ENCODE measurements at regions not wholly inside any gene's neighbourhood (a gene's known extent, or its start where the extent isn't known, plus 50 kb on each side); places are given as distances from the start of the nearest gene placed in this dataset.

- TF ChIP-seq CTCF (conservative IDR thresholded peaks at IDR 0.05), result no peak
- no peak overlapping the region for H3K27ac Mint-ChIP-seq
- DNase-seq (ENCODE audit: extremely low spot score, unreplicated experiment), result no peak
- H3K9me3 Mint-ChIP-seq, result no peaks in the 10 kb centered on the region
- H3K4me1 Mint-ChIP-seq (ENCODE audit: unreplicated experiment), result no peaks in the 10 kb centered on the region
- no peaks in the 10 kb centered on the region for H3K27me3 Mint-ChIP-seq
- H3K4me3 Mint-ChIP-seq, result no peak overlapping the region
- H3K36me3 Mint-ChIP-seq, result no peaks in the 10 kb centered on the region
These were observed 170.5 kb downstream of the NAA11 start for GRCh38 chr4:79155336-79155735.

DNA sequence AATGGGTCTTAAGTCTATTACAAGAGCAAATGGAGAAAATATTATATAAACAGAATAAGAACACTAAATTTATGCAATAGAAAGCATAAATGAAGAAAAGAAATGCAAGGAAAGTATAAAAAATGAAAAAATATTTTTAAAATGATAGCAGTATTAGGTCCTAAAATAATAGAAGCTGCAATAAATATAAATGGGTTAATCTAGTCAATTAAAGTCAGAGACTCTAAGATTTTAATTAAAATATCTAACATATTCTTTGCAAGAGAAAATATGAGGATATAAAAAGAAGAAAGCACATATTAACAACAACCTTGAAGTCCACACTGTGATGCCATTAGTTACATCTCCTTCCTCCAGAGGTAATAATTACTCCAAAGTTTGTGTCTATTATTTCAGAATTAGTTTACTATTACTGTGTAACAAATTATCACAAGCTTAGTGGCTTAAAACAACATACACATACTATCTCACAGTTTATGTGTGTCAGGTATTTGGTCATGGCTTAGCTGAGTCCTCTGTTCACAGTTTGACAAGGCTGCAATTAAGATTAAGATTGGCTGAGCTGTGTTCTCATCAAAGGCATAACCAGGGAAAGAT is 174.9 kb downstream of the NAA11 start:
- Mint-ChIP-seq H3K4me3 (no peak overlapping the region), H3K27me3 (no peaks in the 10 kb centered on the region), H3K9me3 (no peaks in the 10 kb centered on the region), H3K4me1 (ENCODE audit: unreplicated experiment) (no peaks in the 10 kb centered on the region), H3K27ac (no peak overlapping the region), H3K36me3 (no peaks in the 10 kb centered on the region)
- no peak for DNase-seq (ENCODE audit: extremely low spot score, unreplicated experiment)
- no peak for TF ChIP-seq CTCF (conservative IDR thresholded peaks at IDR 0.05)

- no peak overlapping the region for H3K4me3 Mint-ChIP-seq
- no peak for TF ChIP-seq CTCF (conservative IDR thresholded peaks at IDR 0.05)
- H3K27me3 Mint-ChIP-seq, result no peaks in the 10 kb centered on the region
- no peak overlapping the region for H3K27ac Mint-ChIP-seq
- H3K9me3 Mint-ChIP-seq, result peaks cover under 1% of the 10 kb centered on the region
- H3K36me3 Mint-ChIP-seq, result no peaks in the 10 kb centered on the region
- H3K4me1 Mint-ChIP-seq (ENCODE audit: unreplicated experiment), result no peaks in the 10 kb centered on the region
- DNase-seq (ENCODE audit: extremely low spot score, unreplicated experiment), result no peak
These were observed 177.5 kb downstream of the NAA11 start for GRCh38 chr4:79148369-79148768.

DNA sequence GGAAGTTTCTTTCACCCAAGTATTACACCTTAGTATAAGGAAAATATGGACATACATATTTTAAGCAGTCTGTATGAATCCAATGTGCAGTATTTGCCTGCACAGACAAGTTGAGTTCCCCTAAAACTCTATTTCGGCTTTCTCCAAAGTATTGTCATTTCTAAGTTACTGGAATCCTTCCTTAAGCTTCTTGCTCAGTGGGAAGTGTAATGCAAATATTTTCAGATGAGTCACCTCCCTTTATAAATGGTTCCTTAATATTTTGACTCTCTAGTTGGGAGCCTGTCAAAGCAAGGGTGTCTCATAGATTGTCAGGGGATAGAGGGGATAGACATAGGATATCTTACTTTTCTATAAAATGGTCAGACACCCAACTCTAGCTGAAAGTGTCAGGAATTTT is 178.6 kb downstream of the NAA11 start:
- peaks cover 5% of the 10 kb centered on the region for H3K9me3 Mint-ChIP-seq
- H3K27me3 Mint-ChIP-seq, result no peaks in the 10 kb centered on the region
- H3K36me3 Mint-ChIP-seq, result no peaks in the 10 kb centered on the region
- H3K27ac Mint-ChIP-seq, result no peak overlapping the region
- no peaks in the 10 kb centered on the region for H3K4me1 Mint-ChIP-seq (ENCODE audit: unreplicated experiment)
- no peak for TF ChIP-seq CTCF (conservative IDR thresholded peaks at IDR 0.05)
- DNase-seq (ENCODE audit: extremely low spot score, unreplicated experiment), result no peak
- no peak overlapping the region for H3K4me3 Mint-ChIP-seq

GRCh38 chr4:79141530-79141929 is 184.3 kb downstream of the NAA11 start:
- DNase-seq (ENCODE audit: extremely low spot score, unreplicated experiment), result no peak
- Mint-ChIP-seq H3K4me3 (no peak overlapping the region), H3K4me1 (ENCODE audit: unreplicated experiment) (no peaks in the 10 kb centered on the region), H3K9me3 (peaks cover 5% of the 10 kb centered on the region), H3K27me3 (no peaks in the 10 kb centered on the region), H3K36me3 (no peaks in the 10 kb centered on the region), H3K27ac (no peak overlapping the region)
- no peak for TF ChIP-seq CTCF (conservative IDR thresholded peaks at IDR 0.05)

DNA sequence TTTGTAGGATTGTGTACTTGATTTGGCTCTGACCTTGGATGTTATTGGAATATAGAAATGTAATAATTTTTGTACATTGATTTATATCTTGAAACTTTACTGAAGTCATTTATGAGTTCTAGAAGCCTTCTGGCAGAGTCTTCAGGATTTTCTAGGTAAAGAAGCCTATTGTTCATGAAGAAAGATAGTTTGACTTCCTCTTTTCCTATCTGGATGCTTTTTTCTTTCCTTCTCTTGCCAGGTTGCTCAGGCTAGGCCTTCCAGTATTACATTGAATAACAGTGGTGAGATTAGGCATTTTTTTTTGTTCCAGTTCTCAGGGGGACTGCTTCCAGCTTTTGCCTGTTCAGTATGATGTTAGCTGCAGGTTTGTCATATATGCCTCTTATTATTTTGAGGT is 191.1 kb downstream of the NAA11 start:
- Mint-ChIP-seq H3K27ac (no peak overlapping the region), H3K9me3 (no peaks in the 10 kb centered on the region), H3K4me1 (ENCODE audit: unreplicated experiment) (no peaks in the 10 kb centered on the region), H3K36me3 (no peaks in the 10 kb centered on the region), H3K27me3 (no peaks in the 10 kb centered on the region), H3K4me3 (no peak overlapping the region)
- DNase-seq (ENCODE audit: extremely low spot score, unreplicated experiment), result no peak
- TF ChIP-seq CTCF (conservative IDR thresholded peaks at IDR 0.05), result no peak
